Iris pigment epithelial cell (primary cell): ENCODE measurements at regions not wholly inside any gene's neighbourhood (a gene's known extent, or its start where the extent isn't known, plus 50 kb on each side); places are given as distances from the start of the nearest gene placed in this dataset.

ENCODE experiments used
- DNase-seq: peaks from one replicate; pipeline ENCODE4 v3.0.0-alpha.2; 2011; ENCODE audit warnings: low read depth

DNA sequence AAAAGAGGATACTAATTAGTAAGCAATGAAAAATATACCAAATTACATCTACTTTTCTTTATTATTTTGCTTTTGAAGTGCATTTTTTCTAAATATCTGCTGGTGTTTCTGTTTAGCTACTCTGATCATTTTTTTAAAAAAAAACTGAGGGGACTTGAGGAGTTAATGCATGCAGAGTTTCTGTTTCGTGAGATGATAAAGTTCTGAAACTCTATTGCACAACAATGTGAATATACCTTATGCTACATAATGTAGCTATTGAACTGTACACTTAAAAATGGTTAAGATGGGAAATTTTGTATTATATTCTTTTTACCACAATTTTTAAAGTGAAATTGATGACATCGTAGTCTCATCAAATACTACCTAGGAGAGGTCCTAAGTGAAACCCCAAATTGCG is 288.3 kb upstream of the NR4A3 start:
- no peak for DNase-seq

DNA sequence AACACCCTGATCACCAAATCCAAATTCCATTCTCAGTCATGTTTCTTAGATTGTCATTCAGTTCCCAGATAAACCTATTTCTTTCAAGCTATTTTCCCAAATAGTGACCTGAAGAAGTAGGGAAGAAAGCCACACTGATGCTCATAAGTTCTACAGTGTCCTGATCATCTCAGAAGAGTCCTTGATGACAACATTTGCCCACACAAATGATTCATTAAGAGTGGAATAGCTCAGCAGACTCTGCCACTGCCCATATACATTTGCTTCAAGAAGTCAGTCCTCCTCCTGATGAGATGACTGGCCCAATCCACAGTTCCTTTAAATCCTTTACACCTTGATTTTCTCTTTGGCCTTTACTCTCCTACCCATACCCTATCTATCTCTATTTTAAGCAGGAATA is 283.7 kb upstream of the NR4A3 start:
- DNase-seq = no peak

DNA sequence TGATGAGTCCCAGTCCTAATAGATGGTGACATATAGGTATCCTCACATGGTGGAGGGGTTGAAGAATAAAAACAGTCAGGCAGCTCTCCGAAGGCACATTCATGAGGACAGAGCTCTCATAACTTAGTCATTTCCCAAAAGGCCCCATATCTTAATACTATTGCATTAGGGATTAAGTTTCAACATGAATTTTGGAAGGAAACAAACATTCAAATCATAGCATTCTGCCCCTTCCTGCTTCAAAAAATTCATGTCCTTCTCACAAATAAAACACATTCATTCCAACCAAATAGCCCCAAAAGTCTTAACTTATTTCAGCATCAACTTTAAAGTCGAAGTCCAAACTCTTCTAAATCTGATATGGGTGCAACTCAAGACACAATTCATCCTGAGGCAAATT is 277.2 kb upstream of the NR4A3 start:
- no peak for DNase-seq

DNA sequence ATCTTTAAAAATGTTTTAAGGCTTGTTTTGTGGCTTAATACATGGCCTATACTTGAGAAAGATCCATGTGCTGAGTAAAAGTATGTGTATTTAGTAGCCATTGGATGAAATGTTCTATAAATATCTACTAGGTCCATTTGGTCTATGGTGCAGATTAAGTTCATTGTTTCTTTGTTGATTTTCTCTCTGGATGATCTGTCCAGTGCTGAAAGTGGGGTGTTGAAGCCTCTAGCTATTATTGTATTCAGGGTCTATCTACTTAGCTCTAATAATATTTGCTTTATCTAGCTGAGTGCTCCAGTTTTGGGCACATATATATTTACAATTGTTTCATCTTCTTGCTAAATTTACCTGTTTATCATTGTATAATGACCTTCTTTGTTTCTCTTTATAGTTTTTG is 272.2 kb upstream of the NR4A3 start:
- no peak for DNase-seq

DNA sequence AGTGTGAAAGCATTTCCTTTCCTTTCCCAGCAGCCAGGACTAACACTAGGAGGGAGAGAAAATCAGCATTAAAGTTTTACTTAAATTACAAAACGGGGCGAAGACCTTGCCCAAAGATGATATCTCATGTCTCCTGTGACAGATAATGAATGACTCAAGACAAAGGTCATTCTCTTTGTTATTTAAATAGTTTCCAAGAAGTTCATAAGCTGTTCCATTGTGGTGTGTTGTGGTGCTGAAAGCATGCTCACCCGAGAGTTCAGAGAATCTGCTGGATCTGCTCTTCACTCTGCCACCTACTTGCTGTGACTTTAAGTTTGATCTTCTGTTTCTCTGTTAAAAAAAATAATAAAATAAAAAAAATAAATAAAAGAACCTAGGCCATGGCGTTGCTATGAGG is 265.9 kb upstream of the NR4A3 start:
- DNase-seq = no peak

DNA sequence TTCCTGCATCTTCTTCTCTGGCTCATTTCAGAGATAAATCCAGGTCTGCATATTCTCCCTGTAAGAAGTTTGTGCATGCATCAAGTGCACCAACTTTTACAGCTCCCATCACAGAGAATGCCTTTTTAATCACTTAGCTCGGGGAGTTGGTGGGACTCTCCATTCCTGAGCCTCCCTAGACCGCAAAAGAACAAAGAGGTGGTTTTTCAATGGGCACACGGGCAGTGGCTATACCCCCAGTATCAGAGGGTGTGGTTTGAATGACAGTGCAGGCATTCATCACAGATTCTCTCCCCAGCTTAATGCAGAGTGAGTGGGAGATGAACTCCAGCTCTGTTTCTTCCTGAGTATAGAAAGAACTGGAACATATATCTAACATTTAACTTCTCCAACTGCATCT is 264.7 kb upstream of the NR4A3 start:
- no peak for DNase-seq

DNA sequence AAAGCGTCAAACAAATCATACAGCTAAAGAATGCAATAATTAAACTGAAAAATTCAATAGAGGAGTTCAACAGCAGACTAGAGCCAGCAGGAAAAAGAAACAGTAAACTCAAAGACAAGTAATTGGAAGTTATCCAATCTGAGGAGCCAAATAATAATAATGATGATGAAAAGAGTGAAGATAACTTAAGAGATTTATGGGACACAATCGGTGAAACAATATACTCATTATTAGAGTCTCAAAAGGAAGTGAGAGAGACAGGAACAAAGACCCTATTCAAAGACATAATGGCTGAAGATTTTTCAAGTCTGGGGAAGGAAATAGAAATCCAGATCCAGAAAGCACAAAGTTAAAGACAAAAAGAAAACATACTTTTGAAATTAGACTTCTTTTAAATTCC is 263.9 kb upstream of the NR4A3 start:
- DNase-seq = no peak

DNA sequence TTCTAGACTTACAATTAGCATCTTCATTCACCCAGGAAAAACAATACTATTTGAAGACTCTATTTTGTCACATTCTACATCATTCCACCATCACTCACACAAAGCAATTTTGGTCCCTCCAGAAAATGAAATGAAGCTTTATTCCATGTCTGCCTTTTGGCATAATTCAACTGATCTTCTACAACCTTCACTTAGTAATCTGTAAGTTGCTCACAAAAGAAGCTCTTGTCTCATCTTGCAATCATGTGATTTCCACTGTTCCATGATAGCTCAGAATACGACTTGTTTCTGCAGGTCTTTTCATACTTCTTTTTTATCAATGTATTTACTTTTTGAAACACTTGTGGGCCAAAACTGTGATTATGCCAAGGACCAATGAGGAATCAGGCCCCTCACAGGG is 261.9 kb upstream of the NR4A3 start:
- DNase-seq = no peak

DNA sequence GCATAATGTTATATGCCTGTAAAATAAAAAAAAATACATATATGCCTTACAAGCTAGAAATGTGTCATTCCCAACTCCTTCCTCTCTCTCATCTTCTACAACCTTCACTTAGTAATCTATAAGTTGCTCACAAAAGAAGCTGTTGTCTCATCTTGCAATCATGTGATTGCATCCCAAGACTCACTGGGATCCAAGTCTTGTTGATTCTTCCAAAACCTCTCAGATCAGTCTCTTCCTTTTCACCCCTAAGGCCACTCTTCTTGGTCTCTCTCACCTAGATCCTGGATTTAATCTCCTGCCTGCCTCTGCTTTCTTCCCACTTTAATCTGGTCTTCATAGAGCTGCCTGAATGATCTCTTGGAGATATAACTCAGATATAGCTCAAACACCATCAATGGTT is 261.1 kb upstream of the NR4A3 start:
- no peak for DNase-seq

DNA sequence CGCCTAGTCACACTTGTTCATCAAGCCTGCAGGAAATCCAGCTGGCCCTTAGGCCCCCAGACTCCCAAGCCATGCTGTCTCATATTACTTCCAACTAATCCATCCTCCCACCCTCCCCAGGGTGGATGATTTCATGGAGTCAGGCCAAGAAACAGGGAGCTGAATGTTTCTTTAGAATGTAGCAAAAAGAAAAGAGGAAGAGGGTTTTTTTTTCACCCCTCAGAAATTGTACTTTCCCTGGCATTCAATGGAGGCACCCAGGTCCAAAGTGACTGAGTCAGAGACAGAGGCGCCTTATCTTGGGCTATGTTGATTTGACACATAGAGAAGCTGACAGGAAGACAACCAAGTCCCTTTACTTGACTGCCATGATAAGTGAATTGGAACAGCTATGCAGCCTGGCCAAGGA is 260.2 kb upstream of the NR4A3 start:
- DNase-seq = no peak

DNA sequence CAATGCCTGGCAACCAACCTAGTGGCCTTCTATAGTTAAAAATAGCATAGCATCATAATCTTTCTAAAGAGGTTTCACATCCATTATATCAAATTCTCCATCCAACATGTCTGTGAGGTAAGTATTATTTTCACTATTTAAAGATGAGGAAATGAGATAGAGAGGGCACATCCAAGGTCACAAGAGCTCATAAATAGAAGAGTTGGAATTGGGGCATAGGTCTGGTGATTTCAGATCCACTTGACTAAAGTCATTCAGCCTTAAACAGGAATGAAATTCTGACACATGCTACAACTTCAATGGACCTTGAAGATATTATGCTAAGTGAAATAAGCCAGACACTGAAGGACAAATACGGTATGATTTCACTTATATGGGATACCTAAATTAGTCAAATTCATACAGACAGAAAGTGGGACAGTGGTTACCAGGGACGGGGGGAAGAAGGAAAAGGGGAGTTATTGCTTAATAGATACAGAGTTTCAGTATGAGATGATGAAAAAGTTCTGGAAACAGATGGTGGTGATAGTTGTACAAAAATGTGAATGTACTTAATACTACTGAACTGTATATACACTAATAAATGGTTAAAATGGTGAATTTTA is 259.6 kb upstream of the NR4A3 start:
- no peak for DNase-seq

DNA sequence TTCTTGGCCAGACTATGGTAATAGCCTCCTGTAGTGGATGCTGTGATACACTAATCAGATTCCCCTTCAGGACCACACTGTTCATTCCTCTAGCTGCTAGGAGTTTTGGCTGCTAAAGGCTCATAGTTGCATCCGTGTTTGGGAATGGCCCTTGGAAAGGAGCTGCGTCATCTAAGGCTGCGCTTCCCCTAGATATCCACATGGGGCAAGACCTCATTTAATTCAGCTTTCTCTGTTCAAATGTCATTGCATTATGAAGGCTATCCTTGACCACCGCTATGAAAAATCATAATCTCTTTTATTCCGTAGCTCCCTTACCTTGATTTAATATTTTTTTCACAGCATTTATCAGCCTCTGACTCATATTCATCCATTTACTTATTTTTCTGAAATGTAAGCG is 258.3 kb upstream of the NR4A3 start:
- no peak for DNase-seq

DNA sequence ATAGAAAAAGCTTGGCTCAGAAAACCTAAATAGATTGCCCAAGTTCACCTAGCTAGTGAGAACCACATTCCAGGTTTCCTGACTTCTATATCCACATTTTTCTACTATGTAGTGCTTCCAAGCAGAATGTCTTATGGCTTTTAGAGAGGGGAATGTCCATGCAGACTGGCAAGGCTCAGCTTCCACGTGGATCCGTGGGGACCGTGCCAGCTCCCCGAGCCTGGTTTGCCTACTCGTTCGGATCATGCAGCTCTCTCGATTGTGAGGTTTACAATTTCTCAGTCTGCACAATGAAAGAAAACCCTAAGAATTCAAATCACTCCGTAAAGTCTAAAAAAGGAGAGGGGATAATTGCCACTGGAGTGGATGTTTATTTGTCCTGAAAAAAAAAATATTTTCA is 256.5 kb upstream of the NR4A3 start:
- no peak for DNase-seq

DNA sequence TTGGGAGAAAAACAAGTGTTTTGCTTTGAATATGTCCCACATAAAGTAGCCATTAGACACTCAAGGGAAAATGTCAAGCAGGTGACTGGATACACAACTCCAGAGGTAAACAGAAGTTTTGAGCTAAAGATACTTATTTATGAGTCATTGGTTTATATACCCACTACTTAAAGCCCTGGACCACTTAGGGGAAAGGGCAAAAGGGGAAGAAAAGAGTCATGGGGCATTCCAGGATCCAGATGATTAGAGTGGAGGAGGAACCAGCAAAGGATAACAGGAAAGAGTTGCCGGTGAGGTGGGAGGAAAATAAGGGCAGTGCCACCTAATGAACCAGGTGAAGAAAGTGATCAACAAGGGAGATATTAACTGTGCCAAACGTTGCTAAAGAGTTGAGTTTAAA is 254.2 kb upstream of the NR4A3 start:
- no peak for DNase-seq

DNA sequence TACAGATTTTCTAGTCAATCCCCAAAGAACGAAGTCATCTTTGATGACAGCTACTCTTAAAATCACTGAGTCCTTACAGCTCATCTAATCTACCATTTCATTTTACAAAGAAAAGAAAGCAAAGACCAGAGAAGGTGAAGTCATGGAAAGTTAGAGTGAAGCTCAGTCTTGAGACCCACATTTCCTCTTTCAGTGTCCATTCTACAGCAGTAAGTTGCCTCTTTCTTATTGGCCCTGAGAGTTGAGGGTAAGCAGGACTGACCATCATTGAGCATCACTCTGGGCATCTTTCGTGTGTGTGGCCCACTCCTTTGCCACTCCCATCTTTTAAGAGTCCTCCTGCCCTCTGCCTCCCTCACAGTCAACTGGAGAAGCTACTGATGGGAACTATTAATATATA is 251.8 kb upstream of the NR4A3 start:
- no peak for DNase-seq

DNA sequence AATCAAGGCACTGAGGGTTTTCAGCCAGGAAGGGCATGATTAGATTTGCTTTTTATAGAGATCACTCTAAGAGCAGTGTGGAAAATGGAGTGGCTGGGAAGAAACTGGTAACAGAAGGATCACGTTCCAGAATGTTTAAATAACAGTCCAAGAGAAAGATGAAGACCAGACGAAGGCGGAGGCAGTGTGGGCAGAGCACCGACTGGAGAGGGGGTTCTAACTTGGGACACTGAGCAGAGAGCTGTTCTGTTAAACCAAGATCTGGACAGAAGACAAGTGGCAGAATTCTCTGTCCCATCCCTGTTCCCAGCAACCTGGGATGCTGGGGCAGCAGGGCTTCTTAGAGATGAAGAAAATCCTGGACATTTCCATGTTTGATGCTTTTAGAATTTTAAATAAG is 249.1 kb upstream of the NR4A3 start:
- DNase-seq = no peak

DNA sequence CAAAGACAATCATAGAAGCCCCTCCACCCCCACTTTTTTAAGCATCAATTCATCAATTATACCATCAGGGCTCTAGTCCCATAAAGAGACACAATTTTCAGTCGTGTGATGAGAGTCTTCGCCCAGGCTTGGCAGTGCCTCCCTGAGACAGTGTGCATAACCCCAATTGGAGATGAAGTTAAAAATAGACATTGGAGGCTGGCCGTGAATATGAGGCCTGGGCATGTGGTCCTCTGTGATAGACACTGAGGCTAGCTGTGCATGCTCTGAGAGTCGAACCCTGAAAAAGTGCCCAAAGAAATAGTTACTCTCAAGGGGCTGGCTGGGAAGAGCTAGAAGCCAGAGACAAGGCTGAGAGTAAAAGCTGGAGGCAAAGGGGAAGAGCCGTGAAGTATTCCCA is 248.6 kb upstream of the NR4A3 start:
- no peak for DNase-seq

DNA sequence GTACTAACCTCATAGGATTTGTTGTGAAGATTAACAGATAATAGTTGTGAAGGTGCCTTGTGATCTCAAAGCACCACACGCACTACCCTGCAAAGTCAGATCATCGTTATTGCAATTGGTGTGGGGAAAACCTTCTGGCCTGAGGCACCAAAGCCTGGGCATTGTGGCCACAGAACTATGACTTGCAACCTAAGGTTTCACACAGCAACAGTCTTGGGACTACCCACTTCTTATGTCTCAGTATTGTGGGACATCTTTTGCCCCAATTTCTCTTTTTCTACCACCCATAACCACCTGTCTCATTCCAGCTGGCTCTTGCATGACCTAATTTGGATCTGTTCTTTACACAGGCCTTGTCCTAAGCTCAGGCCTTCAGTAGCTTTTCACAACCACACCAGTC is 247.8 kb upstream of the NR4A3 start:
- DNase-seq = no peak

DNA sequence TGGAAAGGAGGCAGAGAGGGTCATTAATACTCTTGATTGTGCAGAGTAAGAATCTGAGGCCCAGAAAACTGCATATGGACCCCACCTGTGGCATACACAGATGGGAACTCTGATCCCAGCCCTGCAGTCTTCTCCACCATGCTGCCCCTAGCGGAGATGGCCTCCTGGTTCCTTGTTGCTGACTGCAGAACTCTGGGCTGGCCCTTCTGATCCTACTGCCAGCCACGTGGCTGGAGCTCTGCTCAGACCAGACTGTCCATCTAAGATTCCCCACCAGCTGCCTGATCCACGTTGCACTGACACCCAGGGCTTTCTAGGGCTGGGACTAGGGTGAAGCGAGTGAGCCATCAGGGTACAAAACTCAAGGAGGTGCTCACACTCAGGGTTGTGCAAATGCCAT is 245.7 kb upstream of the NR4A3 start:
- DNase-seq = no peak

DNA sequence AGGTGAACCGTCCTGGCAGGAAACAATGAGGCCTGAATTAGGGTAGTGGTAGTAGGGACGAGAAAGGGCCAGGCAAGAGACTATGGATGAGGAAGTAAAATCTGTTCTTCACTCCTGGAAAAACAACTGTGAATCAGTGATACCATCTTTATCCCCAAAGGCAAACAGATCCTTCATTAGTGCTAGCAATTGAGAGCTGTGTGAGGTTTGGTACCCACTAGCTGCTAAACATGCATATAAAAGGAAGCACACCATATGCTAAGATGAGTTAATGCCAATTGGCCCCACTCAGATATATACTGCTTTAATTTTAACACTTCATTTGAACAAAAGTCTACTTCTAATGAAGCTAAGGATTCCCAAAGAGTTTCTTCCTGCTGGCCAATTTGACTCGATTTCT is 244.8 kb upstream of the NR4A3 start:
- no peak for DNase-seq

DNA sequence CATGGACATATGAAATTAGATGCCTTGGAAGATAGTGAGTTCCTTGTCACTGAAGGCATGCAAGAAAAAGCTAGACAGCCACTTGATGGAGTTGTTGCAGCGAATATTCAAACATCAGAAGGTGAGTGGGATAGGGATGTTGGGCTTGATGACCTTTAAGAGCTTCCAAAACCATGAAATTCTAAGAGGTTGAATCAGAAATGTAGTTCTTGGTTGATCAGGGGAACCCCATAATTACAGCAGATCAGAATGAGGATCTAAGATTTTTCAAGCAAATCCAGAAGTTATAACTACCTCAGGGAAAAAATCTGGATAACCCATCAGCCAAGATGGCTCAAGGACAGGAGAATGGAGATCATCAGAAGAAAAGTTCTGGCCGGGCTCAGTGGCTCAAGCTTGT is 244.3 kb upstream of the NR4A3 start:
- DNase-seq = no peak

DNA sequence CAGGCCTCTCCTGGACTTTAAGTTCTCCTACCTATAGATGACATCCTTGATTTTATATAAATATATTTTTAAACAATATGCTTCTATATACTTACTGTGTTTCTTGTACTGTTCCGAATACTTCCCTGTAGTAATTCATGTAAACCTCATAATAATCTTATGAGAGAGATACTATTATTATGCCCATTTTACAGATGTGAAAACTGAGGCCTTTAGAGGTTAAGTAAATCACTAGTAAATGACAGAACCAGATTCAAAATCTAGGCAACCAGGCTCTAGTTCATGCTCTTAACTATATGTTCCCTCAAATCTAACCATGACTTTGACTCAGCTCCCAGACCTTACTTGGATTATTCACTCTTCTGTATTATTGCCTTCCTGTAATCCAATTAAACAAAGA is 243.0 kb upstream of the NR4A3 start:
- no peak for DNase-seq

DNA sequence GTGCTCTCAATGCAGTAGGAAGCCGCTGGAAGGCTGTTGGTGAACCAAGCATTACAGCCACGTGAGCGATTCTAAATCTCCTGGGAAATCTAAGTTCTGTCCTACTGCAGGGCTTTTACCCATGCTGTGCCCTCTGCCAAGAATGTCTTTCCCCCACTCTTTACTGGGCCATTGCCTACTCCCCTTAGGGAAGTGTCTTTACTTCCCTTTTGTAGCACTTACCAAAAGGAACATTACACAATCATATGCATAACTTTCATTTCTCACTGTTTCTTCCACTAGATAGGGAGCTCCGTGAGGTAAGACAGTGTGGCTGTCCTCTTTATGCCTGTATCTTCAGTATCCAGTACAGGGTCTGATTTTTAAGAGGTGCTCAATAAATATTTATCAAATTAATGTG is 241.7 kb upstream of the NR4A3 start:
- DNase-seq = no peak

DNA sequence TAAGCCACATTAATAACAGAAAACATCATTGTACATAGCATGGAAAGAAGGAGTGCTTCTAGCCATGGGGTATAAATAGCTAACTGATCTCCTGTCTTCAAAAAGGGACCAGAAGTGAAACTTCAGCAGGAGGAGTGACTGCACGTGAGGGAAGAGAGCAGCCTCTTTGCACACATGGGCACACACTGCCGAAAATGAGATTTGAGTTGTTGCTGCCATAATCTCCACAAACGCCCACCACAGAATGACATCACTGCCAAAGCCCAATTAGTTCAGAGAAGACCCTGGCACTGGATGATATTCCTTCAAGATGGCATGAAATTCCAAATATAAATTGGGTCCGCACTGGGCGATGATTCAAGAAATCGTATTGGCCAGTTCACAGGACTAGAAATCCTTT is 238.9 kb upstream of the NR4A3 start:
- DNase-seq = no peak

DNA sequence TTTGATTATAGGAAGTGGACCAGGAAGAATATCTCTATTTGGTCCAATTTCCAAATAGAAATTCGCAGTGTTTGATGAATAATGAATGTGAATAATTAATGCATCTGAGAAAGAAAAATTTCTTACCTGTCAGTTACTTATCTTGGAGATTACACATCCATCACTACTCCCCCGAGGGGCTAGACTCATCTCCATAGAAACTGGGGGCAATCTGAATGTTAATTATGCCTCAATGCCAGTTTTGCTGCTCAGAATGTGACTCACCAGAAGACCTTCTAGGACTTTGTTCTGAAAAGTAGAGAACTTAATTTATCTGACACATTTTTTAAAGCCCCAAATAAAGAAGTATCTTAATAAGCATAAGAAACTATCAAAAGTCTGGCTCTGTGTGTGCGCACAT is 233.4 kb upstream of the NR4A3 start:
- no peak for DNase-seq
